ENCODE measurements at regions not wholly inside any gene's neighbourhood (a gene's known extent, or its start where the extent isn't known, plus 50 kb on each side); places are given as distances from the start of the nearest gene placed in this dataset.

- Histone ChIP-seq H2AFZ (ENCODE audit: low read depth, low read length, poor library complexity, severe bottlenecking) (no peak overlapping the region), H3K9ac (ENCODE audit: low read length) (no peak overlapping the region), H3K79me2 (ENCODE audit: insufficient read depth, low read length) (no peaks in the 10 kb centered on the region), H3K27me3 (ENCODE audit: insufficient read depth, low read length) (no peaks in the 10 kb centered on the region), H3K27ac (ENCODE audit: low read depth, low read length) (no peak overlapping the region), H3K4me1 (ENCODE audit: control insufficient read depth in 1 of 2, insufficient read depth in 2 of 2, low read length in 2 of 2) (no peaks in the 10 kb centered on the region), H3K36me3 (ENCODE audit: control insufficient read depth in 1 of 2, insufficient read depth in 2 of 2, low read length in 2 of 2) (no peaks in the 10 kb centered on the region), H3K9me3 (ENCODE audit: control insufficient read depth in 1 of 2, insufficient read depth in 1 of 2, low read depth in 1 of 2, low read length in 2 of 2) (no peaks in the 10 kb centered on the region), H4K20me1 (ENCODE audit: insufficient read depth) (no peaks in the 10 kb centered on the region), H3K9me2 (ENCODE audit: insufficient read depth) (no peaks in the 10 kb centered on the region), H3K4me2 (ENCODE audit: low read length) (no peak overlapping the region), H3K4me3 (replicated peaks in 1 of 2; ENCODE audit: low read depth in 1 of 2, low read length in 2 of 2) (no peak overlapping the region)
- TF ChIP-seq ZNF274 (IDR thresholded peaks at IDR 0.05; ENCODE audit: low read depth, low read length) (no peak), TCF7L2 (IDR thresholded peaks at IDR 0.05; ENCODE audit: borderline replicate concordance, extremely low read depth, insufficient read depth, insufficient read length) (no peak), EGR1 (IDR thresholded peaks at IDR 0.05; ENCODE audit: low read depth) (no peak), ZBTB33 (IDR thresholded peaks at IDR 0.05; ENCODE audit: extremely low read depth, insufficient replicate concordance, low read length) (no peak), EZH2 (IDR thresholded peaks at IDR 0.05) (no peak), EZH2phosphoT487 (IDR thresholded peaks at IDR 0.05; ENCODE audit: borderline replicate concordance) (no peak), CBX3 (IDR thresholded peaks at IDR 0.05; ENCODE audit: low read depth) (no peak), POLR2A (IDR thresholded peaks at IDR 0.05; ENCODE audit: borderline replicate concordance, extremely low read depth, insufficient read depth, insufficient read length) (no peak), CTCF (IDR thresholded peaks at IDR 0.05 in 2 of 3, conservative IDR thresholded peaks at IDR 0.05 in 1 of 3; ENCODE audit: borderline replicate concordance in 1 of 3, insufficient read depth in 1 of 3, low read depth in 2 of 3, low read length in 2 of 3) (no peak), SRF (IDR thresholded peaks at IDR 0.05; ENCODE audit: low read depth) (no peak), CEBPB (IDR thresholded peaks at IDR 0.05; ENCODE audit: low read depth) (no peak), SIN3A (IDR thresholded peaks at IDR 0.05; ENCODE audit: low read depth) (no peak), SP1 (IDR thresholded peaks at IDR 0.05; ENCODE audit: low read depth) (no peak)
- RAD21 ChIA-PET (ENCODE audit: low non-redundant PET in 1 of 2, low total read pairs in 2 of 2, uncharacterized antibody in 2 of 2, unreplicated experiment in 2 of 2) = interaction anchor here in 1 of 2 experiments (0.6 kb wide), 1 partner anchor 1044 kb away, joined by 3 read pairs; no protein-coding TSS in a partner anchor
- no peak for DNase-seq (ENCODE audit: low read depth, low spot score)
- intact Hi-C loops (cut with micrococcal nuclease) = no loop called here
- ATAC-seq = no peak
- POLR2A ChIA-PET = no interaction called here
- BruUV-seq (replicated peaks) = no TSS peak
- CTCF ChIA-PET = no interaction called here
Observed at GRCh38 chr9:108755979-108756378, 99.8 kb downstream of the ACTL7B start.

Data from HCT116 (cell line).